Transverse colon (tissue), 4 donors: ENCODE measurements at regions not wholly inside any gene's neighbourhood (a gene's known extent, or its start where the extent isn't known, plus 50 kb on each side); places are given as distances from the start of the nearest gene placed in this dataset.

Experiments used
- DNase-seq: peaks from one replicate; pipeline ENCODE4 v3.0.0-alpha.2; 2019
- H3K27ac ChIP-seq, 4 donors: fragments of 200-600 bp; sonication (generic); 2 replicates each; pipeline ENCODE4 v1.5.1; 2016 to 2018; ENCODE audit warnings: inconsistent platforms in 4 of 4
- H3K27me3 ChIP-seq: fragments of 200-600 bp; sonication (generic); 2 replicates; pipeline ENCODE4 v1.5.1; 2017; ENCODE audit warnings: inconsistent platforms
- H3K36me3 ChIP-seq, 4 donors: fragments of 200-600 bp; sonication (generic); 2 replicates each; pipeline ENCODE4 v1.5.1; 2017 to 2019; ENCODE audit warnings: inconsistent platforms in 4 of 4
- H3K4me1 ChIP-seq, 4 donors: fragments of 200-600 bp; sonication (generic); 2 replicates each; pipeline ENCODE4 v1.5.1; 2017 to 2020; ENCODE audit warnings: inconsistent platforms in 4 of 4
- H3K4me3 ChIP-seq, 4 donors: fragments of 200-600 bp; sonication (generic); 1 replicate in 1 of 4; 2 replicates in 3 of 4; pipeline versions ENCODE4 v1.5.1 to v1.6.1; 2017 to 2019; ENCODE audit warnings: inconsistent platforms in 4 of 4
- H3K9me3 ChIP-seq, 2 donors: fragments of 200-600 bp; sonication (generic); 2 replicates each; pipeline ENCODE4 v1.5.1; 2017 to 2019; ENCODE audit warnings: inconsistent platforms in 2 of 2
- EP300 ChIP-seq: sonication (generic); formaldehyde crosslinking; IDR thresholded peaks from one replicate; pipeline ENCODE4 v1.6.1; 2017; ENCODE audit warnings: antibody characterized with exemption, low read depth
- POLR2A ChIP-seq: fragments of 450-650 bp; IDR thresholded peaks from one replicate; pipeline ENCODE4 v1.6.1; 2016; ENCODE audit warnings: antibody characterized with exemption, mild to moderate bottlenecking, moderate library complexity
- POLR2AphosphoS5 ChIP-seq, 3 donors: sonication (generic); formaldehyde crosslinking; IDR thresholded peaks; one replicate each; pipeline ENCODE4 v1.6.1; 2016; ENCODE audit warnings: antibody characterized with exemption in 3 of 3
- WGBS, 2 donors: methylation state at CpG; one replicate each; pipeline ENCODE4 v1.1.5; 2018; ENCODE audit warnings: low coverage in 1 of 2; 5-methylcytosine and 5-hydroxymethylcytosine counted together
- in situ Hi-C, 4 donors: fragments of 200-750 bp; cut with MboI; loops; one replicate each; pipeline versions ENCODE4 v1.15.0 to v1.15.1; 2017; ENCODE audit warnings: low sequenced_read_pairs in 3 of 4, low pct_ligation_motif_present in 1 of 4, low pct_unique_long_range_greater_than_20kb in 1 of 4
- intact Hi-C: fragments of 100-400 bp; cut with DNase I; formaldehyde crosslinking; loops from one replicate; pipeline ENCODE4 v1.15.1; 2023; ENCODE audit warnings: low total_unique reads
- TF ChIP-seq, protein P1 (sequence below), 5 experiments: fragments of 200-600 bp in 3 of 5; fragments of 450-650 bp in 2 of 5; sonication (generic) in 3 of 5; IDR thresholded peaks; 1 replicate in 2 of 5; 2 replicates in 3 of 5; pipeline ENCODE4 v1.5.1; 2016 to 2017; ENCODE audit warnings: antibody characterized with exemption in 5 of 5, inconsistent platforms in 3 of 5, mild to moderate bottlenecking in 2 of 5, moderate library complexity in 1 of 5

DNA sequence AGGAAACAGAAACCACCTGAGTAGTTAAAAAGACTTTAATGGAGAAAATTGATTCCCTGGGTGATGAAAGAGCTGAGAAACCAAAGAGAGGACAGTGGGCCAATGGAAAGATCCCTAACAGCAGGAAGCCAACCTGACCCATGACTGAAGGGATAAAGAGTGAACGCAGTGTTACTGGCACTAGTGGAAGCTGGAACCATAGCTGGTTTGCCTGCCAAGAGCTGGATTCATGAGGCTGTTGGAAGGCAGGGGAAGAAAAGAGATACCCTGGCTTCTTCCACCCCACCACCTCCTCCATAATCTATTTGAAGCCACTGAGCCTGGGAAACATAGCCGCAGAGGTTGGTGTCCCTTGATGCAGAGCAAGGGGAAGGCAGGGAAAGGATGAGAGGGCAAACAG is 125.5 kb upstream of the PRKD1 start:
- WGBS, 2 donors, result 83 to 88% methylated on average over 2 of the region's 2 CpGs
- intact Hi-C loops, result no loop called here
- TF ChIP-seq POLR2AphosphoS5 (IDR thresholded peaks at IDR 0.05), result no peak

DNA sequence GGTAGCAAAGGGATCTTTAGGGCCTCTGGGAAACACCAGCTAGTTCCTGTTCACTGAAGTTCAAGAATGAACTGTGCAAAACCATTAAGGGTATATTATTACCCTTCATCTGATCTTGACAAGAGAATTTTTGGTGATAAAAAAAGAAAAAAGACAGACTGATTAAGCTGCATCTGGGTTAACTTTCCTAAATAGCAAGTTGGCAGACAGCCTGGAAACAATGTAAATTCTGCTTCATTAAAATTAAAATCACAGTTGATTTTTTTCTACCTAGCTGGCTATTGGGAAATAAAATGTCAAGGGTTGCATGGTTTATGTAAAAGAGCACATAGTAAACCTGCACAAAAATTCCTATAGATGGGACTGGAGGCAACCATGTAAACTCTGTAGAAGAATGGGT is 126.6 kb upstream of the PRKD1 start:
- no peak overlapping the region for H3K27ac ChIP-seq
- no peaks in the 10 kb centered on the region for H3K36me3 ChIP-seq
- H3K4me3 ChIP-seq, result no peak overlapping the region
- in situ Hi-C loops, result no loop called here
- H3K27me3 ChIP-seq, result no peaks in the 10 kb centered on the region
- no peaks in the 10 kb centered on the region for H3K9me3 ChIP-seq
- no peak for DNase-seq
- H3K4me1 ChIP-seq, result no peaks in the 10 kb centered on the region
- intact Hi-C loops, result no loop called here
- no peak for TF ChIP-seq POLR2A
- no peak for TF ChIP-seq EP300
- TF ChIP-seq, protein P1, sequence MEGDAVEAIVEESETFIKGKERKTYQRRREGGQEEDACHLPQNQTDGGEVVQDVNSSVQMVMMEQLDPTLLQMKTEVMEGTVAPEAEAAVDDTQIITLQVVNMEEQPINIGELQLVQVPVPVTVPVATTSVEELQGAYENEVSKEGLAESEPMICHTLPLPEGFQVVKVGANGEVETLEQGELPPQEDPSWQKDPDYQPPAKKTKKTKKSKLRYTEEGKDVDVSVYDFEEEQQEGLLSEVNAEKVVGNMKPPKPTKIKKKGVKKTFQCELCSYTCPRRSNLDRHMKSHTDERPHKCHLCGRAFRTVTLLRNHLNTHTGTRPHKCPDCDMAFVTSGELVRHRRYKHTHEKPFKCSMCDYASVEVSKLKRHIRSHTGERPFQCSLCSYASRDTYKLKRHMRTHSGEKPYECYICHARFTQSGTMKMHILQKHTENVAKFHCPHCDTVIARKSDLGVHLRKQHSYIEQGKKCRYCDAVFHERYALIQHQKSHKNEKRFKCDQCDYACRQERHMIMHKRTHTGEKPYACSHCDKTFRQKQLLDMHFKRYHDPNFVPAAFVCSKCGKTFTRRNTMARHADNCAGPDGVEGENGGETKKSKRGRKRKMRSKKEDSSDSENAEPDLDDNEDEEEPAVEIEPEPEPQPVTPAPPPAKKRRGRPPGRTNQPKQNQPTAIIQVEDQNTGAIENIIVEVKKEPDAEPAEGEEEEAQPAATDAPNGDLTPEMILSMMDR (IDR thresholded peaks at IDR 0.05), result no peak
- TF ChIP-seq POLR2AphosphoS5 (IDR thresholded peaks at IDR 0.05), result no peak

More for the DNA sequence above, 125.5 kb upstream of the PRKD1 start:
- Histone ChIP-seq H3K27me3 (no peaks in the 10 kb centered on the region), H3K4me1 (no peaks in the 10 kb centered on the region), H3K36me3 (no peaks in the 10 kb centered on the region), H3K27ac (no peak overlapping the region), H3K9me3 (no peaks in the 10 kb centered on the region), H3K4me3 (no peak overlapping the region)
- no peak for DNase-seq
- in situ Hi-C loops, result no loop called here

DNA sequence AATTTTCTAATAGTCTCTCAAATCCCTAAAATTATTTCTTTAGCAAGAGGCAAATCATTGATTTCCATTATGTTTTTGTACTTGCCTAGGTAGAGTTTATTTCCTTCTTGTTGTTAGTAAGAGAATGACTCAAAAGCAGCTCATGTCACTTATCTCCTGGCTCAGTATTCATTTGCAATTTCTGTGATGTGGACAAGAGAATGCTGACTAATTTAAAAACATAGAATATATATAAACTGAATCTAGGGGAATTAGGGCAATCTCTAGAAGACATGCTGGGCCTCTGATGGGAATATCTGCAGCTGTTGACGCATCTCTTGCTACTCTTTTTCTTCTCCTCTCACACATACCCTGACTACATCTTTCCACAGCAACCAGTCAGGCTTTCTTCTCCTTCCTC is 130.8 kb upstream of the PRKD1 start:
- in situ Hi-C loops (no loop called here), intact Hi-C loops (no loop called here)
- DNase-seq, result no peak
- 75 to 82% methylated on average over 1 of the region's 1 CpG for WGBS, 2 donors
- Histone ChIP-seq H3K9me3 (no peaks in the 10 kb centered on the region), H3K27ac (no peak overlapping the region), H3K27me3 (no peaks in the 10 kb centered on the region), H3K4me1 (no peaks in the 10 kb centered on the region), H3K4me3 (no peak overlapping the region), H3K36me3 (no peaks in the 10 kb centered on the region)
- TF ChIP-seq, protein P1 (IDR thresholded peaks at IDR 0.05), result no peak
- TF ChIP-seq EP300 (no peak), POLR2AphosphoS5 (IDR thresholded peaks at IDR 0.05) (no peak), POLR2A (no peak)

DNA sequence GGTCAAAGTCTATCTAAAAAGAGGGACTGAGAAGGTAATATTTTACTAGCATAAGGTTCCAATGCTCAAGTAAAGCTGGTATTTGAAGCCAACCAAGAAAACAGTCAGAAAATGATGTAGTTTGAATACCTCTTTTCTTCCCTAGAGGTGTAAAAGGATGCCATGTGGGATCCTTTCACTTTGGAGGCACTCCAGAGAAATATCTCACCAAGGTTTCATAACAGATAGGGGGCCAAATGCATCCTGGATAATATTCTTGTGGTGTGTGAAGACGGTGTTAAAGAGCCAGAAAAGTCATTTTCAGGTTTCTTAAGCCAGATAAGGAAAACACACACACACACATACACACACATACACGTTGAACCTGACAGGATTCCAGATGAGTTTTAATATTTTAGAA is 136.1 kb upstream of the PRKD1 start:
- no peak overlapping the region for H3K27ac ChIP-seq
- WGBS, 2 donors, result 57 to 86% methylated on average over 1 to 2 of the region's 2 CpGs
- DNase-seq, result no peak
- no peak for TF ChIP-seq POLR2AphosphoS5 (IDR thresholded peaks at IDR 0.05)
- intact Hi-C loops, result no loop called here
- H3K36me3 ChIP-seq, result no peaks in the 10 kb centered on the region
- H3K27me3 ChIP-seq, result no peaks in the 10 kb centered on the region
- no peaks in the 10 kb centered on the region for H3K9me3 ChIP-seq
- H3K4me1 ChIP-seq, result no peaks in the 10 kb centered on the region
- in situ Hi-C loops, result no loop called here
- H3K4me3 ChIP-seq, result no peak overlapping the region

DNA sequence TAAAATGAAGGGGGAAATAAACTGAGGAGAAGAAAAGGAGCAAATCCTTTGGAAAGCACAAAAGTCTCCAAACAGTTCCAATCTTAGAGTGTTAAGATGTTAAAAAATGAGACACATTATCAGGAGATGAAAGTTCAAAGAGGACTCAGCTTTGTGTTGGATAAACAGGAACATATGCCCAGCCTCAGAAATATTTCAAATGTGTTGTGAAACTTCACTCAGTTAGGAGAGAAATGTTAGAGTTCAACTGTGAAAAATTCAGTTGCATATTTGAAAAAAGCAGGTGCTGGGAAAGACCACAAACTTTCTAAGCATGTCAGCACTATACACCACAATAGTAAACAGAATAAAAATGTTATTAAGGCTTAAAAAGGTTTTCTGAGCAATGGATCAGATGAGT is 136.8 kb upstream of the PRKD1 start:
- Histone ChIP-seq H3K36me3 (no peaks in the 10 kb centered on the region), H3K27ac (no peak overlapping the region), H3K9me3 (no peaks in the 10 kb centered on the region), H3K27me3 (no peaks in the 10 kb centered on the region), H3K4me3 (no peak overlapping the region), H3K4me1 (no peaks in the 10 kb centered on the region)
- intact Hi-C loops (no loop called here), in situ Hi-C loops (no loop called here)
- no peak for DNase-seq
- TF ChIP-seq POLR2AphosphoS5 (IDR thresholded peaks at IDR 0.05), result no peak
- TF ChIP-seq POLR2A, result no peak
- TF ChIP-seq EP300, result no peak
- TF ChIP-seq, protein P1 (IDR thresholded peaks at IDR 0.05), result no peak
